Transverse colon (tissue), 4 donors: ENCODE measurements at regions not wholly inside any gene's neighbourhood (a gene's known extent, or its start where the extent isn't known, plus 50 kb on each side); places are given as distances from the start of the nearest gene placed in this dataset.

Source experiments
- DNase-seq: peaks from one replicate; pipeline ENCODE4 v3.0.0-alpha.2; 2019
- H3K27ac ChIP-seq, 4 donors: fragments of 200-600 bp; sonication (generic); 2 replicates each; pipeline ENCODE4 v1.5.1; 2016 to 2018; ENCODE audit warnings: inconsistent platforms in 4 of 4
- H3K27me3 ChIP-seq: fragments of 200-600 bp; sonication (generic); 2 replicates; pipeline ENCODE4 v1.5.1; 2017; ENCODE audit warnings: inconsistent platforms
- H3K36me3 ChIP-seq, 4 donors: fragments of 200-600 bp; sonication (generic); 2 replicates each; pipeline ENCODE4 v1.5.1; 2017 to 2019; ENCODE audit warnings: inconsistent platforms in 4 of 4
- H3K4me1 ChIP-seq, 4 donors: fragments of 200-600 bp; sonication (generic); 2 replicates each; pipeline ENCODE4 v1.5.1; 2017 to 2020; ENCODE audit warnings: inconsistent platforms in 4 of 4
- H3K4me3 ChIP-seq, 4 donors: fragments of 200-600 bp; sonication (generic); 1 replicate in 1 of 4; 2 replicates in 3 of 4; pipeline versions ENCODE4 v1.5.1 to v1.6.1; 2017 to 2019; ENCODE audit warnings: inconsistent platforms in 4 of 4
- H3K9me3 ChIP-seq, 2 donors: fragments of 200-600 bp; sonication (generic); 2 replicates each; pipeline ENCODE4 v1.5.1; 2017 to 2019; ENCODE audit warnings: inconsistent platforms in 2 of 2
- CTCF ChIP-seq, 5 experiments: fragments of 200-600 bp in 3 of 5; fragments of 450-650 bp in 2 of 5; sonication (generic) in 3 of 5; IDR thresholded peaks; 1 replicate in 2 of 5; 2 replicates in 3 of 5; pipeline ENCODE4 v1.5.1; 2016 to 2017; ENCODE audit warnings: antibody characterized with exemption in 5 of 5, inconsistent platforms in 3 of 5, mild to moderate bottlenecking in 2 of 5, moderate library complexity in 1 of 5
- EP300 ChIP-seq: sonication (generic); formaldehyde crosslinking; IDR thresholded peaks from one replicate; pipeline ENCODE4 v1.6.1; 2017; ENCODE audit warnings: antibody characterized with exemption, low read depth
- POLR2A ChIP-seq: fragments of 450-650 bp; IDR thresholded peaks from one replicate; pipeline ENCODE4 v1.6.1; 2016; ENCODE audit warnings: antibody characterized with exemption, mild to moderate bottlenecking, moderate library complexity
- POLR2AphosphoS5 ChIP-seq, 3 donors: sonication (generic); formaldehyde crosslinking; IDR thresholded peaks; one replicate each; pipeline ENCODE4 v1.6.1; 2016; ENCODE audit warnings: antibody characterized with exemption in 3 of 3
- WGBS, 2 donors: methylation state at CpG; one replicate each; pipeline ENCODE4 v1.1.5; 2018; ENCODE audit warnings: low coverage in 1 of 2; 5-methylcytosine and 5-hydroxymethylcytosine counted together
- in situ Hi-C, 4 donors: fragments of 200-750 bp; cut with MboI; loops; one replicate each; pipeline versions ENCODE4 v1.15.0 to v1.15.1; 2017; ENCODE audit warnings: low sequenced_read_pairs in 3 of 4, low pct_ligation_motif_present in 1 of 4, low pct_unique_long_range_greater_than_20kb in 1 of 4
- intact Hi-C: fragments of 100-400 bp; cut with DNase I; formaldehyde crosslinking; loops from one replicate; pipeline ENCODE4 v1.15.1; 2023; ENCODE audit warnings: low total_unique reads

GRCh38 chr15:62795700-62796695 is 246.5 kb upstream of the TPM1 start:
- TF ChIP-seq EP300, result no peak
- TF ChIP-seq POLR2A, result no peak
- TF ChIP-seq CTCF (IDR thresholded peaks at IDR 0.05), result no peak
- TF ChIP-seq POLR2AphosphoS5 (IDR thresholded peaks at IDR 0.05), result no peak
- 89 to 90% methylated on average over 9 to 20 of the region's 20 CpGs for WGBS, 2 donors
- DNase-seq, result no peak
- H3K4me1 ChIP-seq, result no peaks in the 10 kb centered on the region
- H3K9me3 ChIP-seq, result no peaks in the 10 kb centered on the region
- H3K27me3 ChIP-seq, result no peaks in the 10 kb centered on the region
- H3K27ac ChIP-seq, result no peak overlapping the region
- intact Hi-C loops, result no loop called here
- in situ Hi-C loops, result no loop called here
- H3K4me3 ChIP-seq, result no peak overlapping the region
- H3K36me3 ChIP-seq, result peaks cover 0 to 10% (median 4%) of the 10 kb centered on the region in 4 donors

DNA sequence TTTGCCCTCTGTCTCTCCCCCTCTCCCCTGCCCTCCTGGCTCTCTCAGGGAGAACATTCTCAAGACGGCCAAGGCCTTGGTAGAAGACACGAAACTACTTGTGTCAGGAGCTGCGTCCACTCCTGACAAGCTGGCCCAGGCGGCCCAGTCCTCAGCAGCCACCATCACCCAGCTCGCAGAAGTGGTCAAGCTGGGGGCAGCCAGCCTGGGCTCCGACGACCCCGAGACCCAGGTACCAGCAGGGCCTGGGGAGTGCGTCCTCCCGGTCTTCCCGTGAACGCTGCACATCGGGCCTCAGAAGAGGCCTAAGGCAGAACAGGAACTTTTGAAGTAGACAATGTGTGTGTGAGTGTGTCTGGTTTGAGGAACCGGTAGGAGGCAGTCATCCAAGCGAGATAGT is 245.4 kb upstream of the TPM1 start:
- intact Hi-C loops, result no loop called here
- 83 to 97% methylated on average over 3 to 15 of the region's 15 CpGs for WGBS, 2 donors
- Histone ChIP-seq H3K27me3 (no peaks in the 10 kb centered on the region), H3K4me3 (no peak overlapping the region), H3K36me3 (peaks cover 0 to 11% (median 5%) of the 10 kb centered on the region in 4 donors), H3K27ac (no peak overlapping the region), H3K9me3 (no peaks in the 10 kb centered on the region), H3K4me1 (no peaks in the 10 kb centered on the region)
- DNase-seq, result no peak
- in situ Hi-C loops, result no loop called here
- TF ChIP-seq EP300, result no peak
- TF ChIP-seq POLR2AphosphoS5 (IDR thresholded peaks at IDR 0.05), result no peak
- no peak for TF ChIP-seq CTCF (IDR thresholded peaks at IDR 0.05)
- no peak for TF ChIP-seq POLR2A

GRCh38 chr15:62798536-62798935 is 244.0 kb upstream of the TPM1 start:
- TF ChIP-seq POLR2AphosphoS5 (IDR thresholded peaks at IDR 0.05) (no peak), CTCF (IDR thresholded peaks at IDR 0.05) (no peak), EP300 (no peak), POLR2A (no peak)
- 80 to 81% methylated on average over 2 to 5 of the region's 5 CpGs for WGBS, 2 donors
- in situ Hi-C loops (no loop called here), intact Hi-C loops (no loop called here)
- Histone ChIP-seq H3K27ac (no peak overlapping the region), H3K36me3 (peaks cover 0 to 11% (median 5%) of the 10 kb centered on the region in 4 donors), H3K9me3 (no peaks in the 10 kb centered on the region), H3K4me3 (no peak overlapping the region), H3K4me1 (no peaks in the 10 kb centered on the region), H3K27me3 (no peaks in the 10 kb centered on the region)
- no peak for DNase-seq

DNA sequence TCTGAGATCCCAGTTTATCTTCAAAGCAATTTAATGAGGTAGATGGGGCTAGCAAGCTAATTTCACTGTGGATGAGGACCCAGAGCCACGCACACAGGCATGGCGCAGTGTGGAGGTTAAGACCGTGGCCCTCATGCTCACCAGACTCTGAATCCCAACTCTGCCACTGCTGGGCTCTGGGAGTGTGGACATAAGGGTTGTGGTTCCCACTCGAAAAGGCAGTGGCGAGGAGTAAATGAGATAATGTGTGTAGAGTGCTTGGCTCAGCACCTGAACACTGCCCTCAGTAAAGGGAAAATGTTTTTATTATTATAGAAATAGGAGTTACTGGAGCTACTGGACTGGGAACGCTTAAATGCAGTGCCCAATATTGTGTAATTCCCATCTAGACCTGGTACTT is 243.5 kb upstream of the TPM1 start:
- H3K36me3 ChIP-seq, result peaks cover 0 to 13% (median 5%) of the 10 kb centered on the region in 4 donors
- WGBS, 2 donors, result 96% methylated on average over 6 of the region's 6 CpGs; no CpG with 5 or more reads in 1 of the 2 donors
- in situ Hi-C loops (no loop called here), intact Hi-C loops (no loop called here)
- DNase-seq, result no peak
- H3K4me1 ChIP-seq, result no peaks in the 10 kb centered on the region
- no peaks in the 10 kb centered on the region for H3K9me3 ChIP-seq
- H3K27ac ChIP-seq, result no peak overlapping the region
- no peaks in the 10 kb centered on the region for H3K27me3 ChIP-seq
- no peak for TF ChIP-seq CTCF (IDR thresholded peaks at IDR 0.05)
- TF ChIP-seq POLR2A, result no peak
- TF ChIP-seq POLR2AphosphoS5 (IDR thresholded peaks at IDR 0.05), result no peak
- no peak for TF ChIP-seq EP300
- no peak overlapping the region for H3K4me3 ChIP-seq
